Gastrocnemius medialis (tissue), 4 donors: ENCODE measurements at regions not wholly inside any gene's neighbourhood (a gene's known extent, or its start where the extent isn't known, plus 50 kb on each side); places are given as distances from the start of the nearest gene placed in this dataset.

Source experiments
- CTCF ChIP-seq, 5 experiments: fragments of 450-650 bp in 3 of 5; fragments of 200-600 bp in 2 of 5; sonication (generic) in 2 of 5; IDR thresholded peaks in 4 of 5; conservative IDR thresholded peaks in 1 of 5; 1 replicate in 4 of 5; 2 replicates in 1 of 5; pipeline ENCODE4 v1.5.1; 2016 to 2019; ENCODE audit warnings: antibody characterized with exemption in 5 of 5, mild to moderate bottlenecking in 3 of 5, moderate library complexity in 3 of 5
- POLR2A ChIP-seq, 2 donors: fragments of 450-650 bp; IDR thresholded peaks; one replicate each; pipeline ENCODE4 v1.6.1; 2017; ENCODE audit warnings: antibody characterized with exemption in 2 of 2, mild to moderate bottlenecking in 2 of 2, moderate library complexity in 2 of 2

GRCh38 chrX:125089761-125090445 lies 229.8 kb upstream of the TEX13C start:
- TF ChIP-seq POLR2A (IDR thresholded peaks at IDR 0.05) (no peak), CTCF (IDR thresholded peaks at IDR 0.05 in 4 of 5, conservative IDR thresholded peaks at IDR 0.05 in 1 of 5) (no peak)
